ENCODE measurements at regions not wholly inside any gene's neighbourhood (a gene's known extent, or its start where the extent isn't known, plus 50 kb on each side); places are given as distances from the start of the nearest gene placed in this dataset.

DNA sequence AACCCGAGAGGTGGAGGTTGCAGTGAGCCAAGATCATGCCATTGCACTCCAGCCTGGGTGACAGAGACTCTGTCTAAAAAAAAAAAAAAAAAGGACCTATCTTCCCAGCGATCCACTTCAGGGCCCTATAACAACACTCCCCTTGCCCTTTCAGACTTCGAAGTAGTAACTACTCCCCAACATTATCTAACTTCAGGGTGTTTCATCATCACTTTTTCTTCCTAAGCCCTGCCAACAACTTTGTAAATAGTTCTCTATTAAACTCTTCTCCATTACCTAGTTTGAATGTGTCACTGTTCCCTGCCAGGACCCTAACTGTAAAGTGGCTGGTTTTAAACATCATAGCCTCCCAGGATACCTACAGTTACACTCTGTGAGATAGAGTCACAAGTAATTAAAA is 220.8 kb downstream of the BTG1 start:
- DNase-seq (ENCODE audit: low spot score): no peak
- in situ Hi-C loops (cut with MboI; ENCODE audit: low sequenced_read_pairs, unreplicated experiment): no loop called here
- no peak for TF ChIP-seq CTCF (IDR thresholded peaks at IDR 0.05; ENCODE audit: borderline replicate concordance, control extremely low read depth, extremely low read depth, insufficient read depth, missing control alignments)

DNA sequence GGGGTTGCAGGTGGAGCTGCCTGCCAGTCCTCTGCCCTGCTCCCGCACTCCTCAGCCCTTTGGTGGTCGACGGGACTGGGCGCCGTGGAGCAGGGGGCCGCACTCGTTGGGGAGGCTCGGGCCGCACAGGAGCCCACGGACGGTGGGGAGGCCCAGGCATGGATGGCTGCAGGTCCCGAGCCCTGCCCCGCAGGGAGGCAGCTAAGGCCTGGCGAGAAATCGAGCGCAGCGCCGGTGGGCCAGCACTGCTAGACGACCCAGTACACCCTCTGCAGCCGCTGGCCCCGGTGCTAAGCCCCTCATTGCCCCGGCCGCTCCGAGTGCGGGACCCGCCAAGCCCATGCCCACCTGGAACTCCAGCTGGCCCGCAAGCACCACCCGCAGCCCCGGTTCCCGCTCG is 221.8 kb downstream of the BTG1 start:
- DNase-seq (ENCODE audit: low spot score): no peak
- no peak for TF ChIP-seq CTCF (IDR thresholded peaks at IDR 0.05; ENCODE audit: borderline replicate concordance, control extremely low read depth, extremely low read depth, insufficient read depth, missing control alignments)
- in situ Hi-C loops (cut with MboI; ENCODE audit: low sequenced_read_pairs, unreplicated experiment): no loop called here

DNA sequence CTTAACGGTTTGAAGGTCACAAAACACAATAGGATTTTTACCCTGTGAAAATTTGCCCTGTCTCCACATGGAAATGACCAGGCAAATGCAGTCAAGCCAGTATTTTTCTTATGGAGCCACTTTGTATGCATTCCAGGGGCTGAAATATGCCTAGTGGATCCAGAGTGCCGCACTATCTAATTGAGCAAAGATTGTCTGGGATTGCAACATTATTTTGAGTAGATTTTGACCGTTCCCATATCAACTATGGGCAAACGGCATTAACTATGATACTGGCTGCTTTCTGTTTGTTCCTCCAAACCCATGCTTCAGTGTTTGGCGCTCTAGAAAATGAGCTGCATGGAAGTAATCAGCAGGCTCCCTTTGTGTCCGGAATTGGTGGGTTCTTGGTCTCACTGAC is 223.0 kb downstream of the BTG1 start:
- in situ Hi-C loops (cut with MboI; ENCODE audit: low sequenced_read_pairs, unreplicated experiment): no loop called here
- no peak for TF ChIP-seq CTCF (IDR thresholded peaks at IDR 0.05; ENCODE audit: borderline replicate concordance, control extremely low read depth, extremely low read depth, insufficient read depth, missing control alignments)
- no peak for DNase-seq (ENCODE audit: low spot score)

GRCh38 chr12:91922139-91922538 is 223.5 kb downstream of the BTG1 start:
- DNase-seq (ENCODE audit: low spot score): no peak
- in situ Hi-C loops (cut with MboI; ENCODE audit: low sequenced_read_pairs, unreplicated experiment): no loop called here
- TF ChIP-seq CTCF (IDR thresholded peaks at IDR 0.05; ENCODE audit: borderline replicate concordance, control extremely low read depth, extremely low read depth, insufficient read depth, missing control alignments): no peak

- DNase-seq (ENCODE audit: low spot score): no peak
- in situ Hi-C loops (cut with MboI; ENCODE audit: low sequenced_read_pairs, unreplicated experiment): no loop called here
- TF ChIP-seq CTCF (IDR thresholded peaks at IDR 0.05; ENCODE audit: borderline replicate concordance, control extremely low read depth, extremely low read depth, insufficient read depth, missing control alignments): no peak
These were observed 224.1 kb downstream of the BTG1 start for GRCh38 chr12:91921555-91921954.

- in situ Hi-C loops (cut with MboI; ENCODE audit: low sequenced_read_pairs, unreplicated experiment): no loop called here
- DNase-seq (ENCODE audit: low spot score): no peak
- TF ChIP-seq CTCF (IDR thresholded peaks at IDR 0.05; ENCODE audit: borderline replicate concordance, control extremely low read depth, extremely low read depth, insufficient read depth, missing control alignments): no peak
These were observed 224.9 kb downstream of the BTG1 start for GRCh38 chr12:91920741-91921140.

DNA sequence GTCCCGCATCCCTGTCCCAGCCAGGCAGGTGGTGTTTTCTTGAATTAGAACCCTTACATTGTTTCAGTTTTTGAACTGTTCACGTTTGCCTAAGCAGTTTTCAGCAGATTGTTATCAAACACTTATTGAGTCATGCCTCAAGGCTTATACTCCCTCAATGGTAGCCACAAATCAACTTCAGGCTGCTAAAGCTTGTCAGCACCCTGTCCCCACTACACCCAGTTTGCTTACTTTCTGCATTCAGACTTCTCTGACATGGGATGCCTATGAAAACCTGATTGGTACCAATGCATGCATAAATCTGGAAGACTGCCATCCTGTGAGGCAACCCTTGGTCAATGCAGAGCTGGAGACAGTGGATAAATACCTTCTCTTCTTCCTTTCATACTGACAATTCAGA is 225.4 kb downstream of the BTG1 start:
- TF ChIP-seq CTCF (IDR thresholded peaks at IDR 0.05; ENCODE audit: borderline replicate concordance, control extremely low read depth, extremely low read depth, insufficient read depth, missing control alignments): no peak

More for the DNA sequence above, 225.4 kb downstream of the BTG1 start:
- no peak for DNase-seq (ENCODE audit: low spot score)
- in situ Hi-C loops (cut with MboI; ENCODE audit: low sequenced_read_pairs, unreplicated experiment): no loop called here

All from GM13976 (cell line).